Skin epidermis (tissue), 12 donors: ENCODE measurements at regions not wholly inside any gene's neighbourhood (a gene's known extent, or its start where the extent isn't known, plus 50 kb on each side); places are given as distances from the start of the nearest gene placed in this dataset.

Source experiments
- H3K27ac ChIP-seq, 21 experiments: fragments of 200-600 bp; sonication (generic) in 11 of 21; one replicate each; pipeline ENCODE4 v1.5.0; 2020; ENCODE audit warnings: mild to moderate bottlenecking in 3 of 21, inconsistent platforms in 2 of 21, moderate library complexity in 2 of 21
- H3K4me3 ChIP-seq, 7 experiments: fragments of 200-600 bp; sonication (generic) in 2 of 7; one replicate each; pipeline ENCODE4 v1.5.0; 2020; ENCODE audit warnings: inconsistent platforms in 2 of 7, mild to moderate bottlenecking in 2 of 7, moderate library complexity in 1 of 7

DNA sequence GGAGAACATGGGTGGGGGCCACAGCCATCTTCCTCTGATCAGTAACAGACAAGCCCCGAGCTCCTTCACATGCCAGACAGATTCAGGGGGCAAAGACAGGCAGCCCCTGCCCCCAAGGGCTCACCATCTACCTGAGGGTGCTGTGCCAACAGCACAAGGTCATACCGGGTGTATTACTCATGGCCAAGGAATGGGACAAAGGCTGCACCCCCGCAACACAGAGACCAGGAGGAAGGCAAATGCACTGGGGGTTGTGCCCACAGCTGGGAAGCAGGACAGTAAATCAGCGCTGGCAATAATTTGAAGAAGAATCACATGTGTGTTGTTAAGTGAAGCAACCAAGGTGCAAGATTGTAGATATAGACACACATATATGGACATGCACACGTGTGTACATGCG, 137.1 kb downstream of the C16orf95 start:
- Histone ChIP-seq H3K27ac (no peak overlapping the region), H3K4me3 (no peak overlapping the region)

DNA sequence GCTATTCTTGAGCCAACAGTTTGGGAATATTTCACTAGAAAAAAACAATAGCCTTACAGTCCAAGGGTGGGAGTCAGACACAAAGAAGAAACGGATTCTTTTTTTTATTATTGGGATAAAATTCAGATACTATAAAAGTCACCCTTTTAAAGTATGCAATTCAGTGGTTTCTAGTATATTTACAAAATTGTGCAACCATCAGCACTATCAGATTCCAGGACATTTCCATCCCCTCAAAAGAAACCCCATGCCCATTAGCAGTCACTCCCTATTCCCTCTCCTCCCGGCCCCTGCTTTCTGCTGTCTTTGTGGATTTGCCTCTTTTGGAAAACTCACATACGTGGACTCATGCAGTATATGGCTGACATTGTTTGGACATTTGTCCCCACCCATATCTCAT, 134.4 kb downstream of the C16orf95 start:
- H3K27ac ChIP-seq = no peak overlapping the region
- no peak overlapping the region for H3K4me3 ChIP-seq

DNA sequence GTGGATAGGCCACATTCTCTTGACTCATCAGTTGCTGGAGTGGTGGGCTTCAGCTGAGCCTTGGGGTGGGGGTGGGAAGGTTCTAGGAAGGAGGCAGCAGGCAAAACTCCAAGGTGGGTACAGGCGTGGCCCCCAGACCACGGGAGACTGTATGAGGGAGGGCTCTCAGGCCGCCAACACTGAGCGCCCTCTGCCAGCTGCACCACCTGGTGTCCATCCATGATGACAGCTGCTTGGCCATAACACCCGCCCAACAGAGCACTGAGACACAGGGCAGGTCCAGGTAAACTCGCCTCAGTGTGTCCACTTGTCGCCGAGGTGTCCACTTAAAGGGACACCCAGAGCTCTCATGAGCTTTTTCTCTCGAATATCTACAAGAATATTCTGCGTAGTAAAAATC, 133.5 kb downstream of the C16orf95 start:
- Histone ChIP-seq H3K27ac (no peak overlapping the region), H3K4me3 (no peak overlapping the region)

DNA sequence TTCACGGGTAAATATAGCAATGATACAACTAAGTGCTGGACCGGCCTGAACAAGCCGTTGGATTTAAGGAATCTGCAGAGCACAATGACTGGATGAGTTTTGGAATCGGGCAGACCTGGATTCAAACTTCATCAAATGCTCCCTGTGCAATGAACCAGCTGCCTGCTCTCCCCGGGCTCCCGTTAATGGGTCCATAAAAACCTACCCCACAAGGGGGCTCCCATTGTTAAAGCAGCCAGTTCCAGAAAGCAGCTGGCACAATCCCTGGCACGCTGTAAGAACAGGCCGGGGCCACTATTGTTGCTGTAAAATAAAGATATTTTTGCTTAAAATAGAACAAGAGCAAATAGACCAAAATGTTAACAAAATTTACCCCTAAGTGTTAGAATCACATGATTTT, 131.9 kb downstream of the C16orf95 start:
- Histone ChIP-seq H3K27ac (no peak overlapping the region), H3K4me3 (no peak overlapping the region)

DNA sequence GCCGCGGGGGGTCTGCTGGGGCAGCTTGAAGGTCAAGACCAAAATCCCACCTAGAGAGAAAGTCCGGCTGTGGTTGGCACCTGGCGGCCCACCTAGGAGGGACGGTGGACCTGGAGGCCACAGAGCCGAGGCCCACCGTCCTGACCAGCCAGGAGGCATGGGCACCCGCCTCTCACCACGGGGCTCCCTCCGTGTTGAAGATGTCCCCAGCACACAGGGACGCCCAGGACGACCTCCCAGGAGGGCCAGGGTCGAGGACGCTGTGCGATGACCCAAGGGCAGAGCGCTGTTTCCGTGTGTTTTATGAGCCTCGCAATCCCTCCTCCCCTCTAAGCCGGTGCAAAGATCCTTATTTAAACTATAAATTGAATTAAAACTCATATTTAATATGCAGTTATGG, 131.2 kb downstream of the C16orf95 start:
- H3K27ac ChIP-seq = no peak overlapping the region
- no peak overlapping the region for H3K4me3 ChIP-seq

DNA sequence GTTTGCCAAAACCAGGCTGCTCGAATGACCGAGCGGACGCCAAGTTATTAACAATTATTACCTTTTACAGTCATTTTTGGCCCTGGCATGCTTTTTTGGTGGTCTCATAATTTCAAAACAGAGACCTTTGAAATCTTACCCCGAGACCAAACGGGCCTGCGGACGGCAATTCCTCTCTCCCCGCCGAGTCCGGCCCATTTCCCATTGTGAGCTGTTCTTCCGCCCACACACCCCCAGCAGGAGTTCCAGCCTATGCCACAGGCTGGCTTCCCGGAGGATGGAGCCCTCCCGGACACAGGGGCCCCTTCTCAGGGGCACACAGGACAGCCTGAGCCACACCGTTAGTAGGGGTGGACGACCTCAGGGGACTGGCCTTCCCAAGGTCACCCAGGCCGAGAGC, 130.7 kb downstream of the C16orf95 start:
- H3K27ac ChIP-seq = no peak overlapping the region
- no peak overlapping the region for H3K4me3 ChIP-seq

DNA sequence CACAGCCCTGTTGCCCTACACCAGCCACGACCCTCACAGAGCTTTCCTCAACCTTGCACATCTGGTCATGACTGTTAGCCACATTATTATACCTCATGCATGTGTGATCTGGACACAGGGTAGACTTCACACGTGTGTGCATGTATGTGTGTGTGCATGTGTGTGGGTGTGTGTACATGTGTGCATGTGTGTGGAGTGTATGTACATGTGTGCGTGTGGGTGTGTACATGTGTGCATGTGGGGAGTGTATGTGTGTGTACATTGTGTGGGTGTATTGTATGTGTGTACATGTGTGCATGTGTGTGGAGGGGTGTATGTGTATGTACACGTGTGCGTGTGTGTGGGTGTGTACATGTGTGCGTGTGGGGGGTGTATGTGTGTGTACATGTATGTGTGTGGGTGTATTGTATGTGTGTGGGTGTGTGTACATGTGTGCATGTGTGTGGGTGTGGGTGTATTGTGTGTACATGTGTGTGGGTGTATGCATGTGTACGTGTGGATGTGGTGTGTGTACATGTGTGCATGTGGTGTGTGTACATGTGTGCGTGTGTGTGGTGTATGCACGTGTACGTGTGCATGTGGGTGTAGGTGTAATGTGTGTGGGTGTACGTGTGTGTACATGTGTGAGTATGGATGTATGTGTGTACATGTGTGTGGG, 130.2 kb downstream of the C16orf95 start:
- H3K27ac ChIP-seq = no peak overlapping the region

DNA sequence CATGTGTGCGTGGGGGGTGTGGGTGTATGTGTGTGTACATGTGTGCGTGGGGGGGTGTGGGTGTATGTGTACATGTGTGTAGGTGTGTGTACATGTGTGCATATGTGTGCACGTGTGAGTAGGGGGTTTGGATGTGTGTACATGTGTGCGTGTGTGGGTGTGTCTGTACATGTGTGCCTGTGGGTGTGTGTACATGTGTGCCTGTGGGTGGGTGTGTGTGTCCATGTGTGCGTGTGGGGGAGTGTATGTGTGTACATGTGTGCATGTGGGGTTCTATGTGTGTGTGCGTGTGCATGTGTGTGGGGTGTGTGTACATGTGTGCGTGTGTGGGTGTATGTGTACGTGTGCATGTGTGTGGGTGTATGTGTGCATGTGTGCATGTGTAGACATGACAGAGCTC, 129.1 kb downstream of the C16orf95 start:
- Histone ChIP-seq H3K27ac (no peak overlapping the region), H3K4me3 (no peak overlapping the region)

More for the DNA sequence above, 130.2 kb downstream of the C16orf95 start:
- no peak overlapping the region for H3K4me3 ChIP-seq

DNA sequence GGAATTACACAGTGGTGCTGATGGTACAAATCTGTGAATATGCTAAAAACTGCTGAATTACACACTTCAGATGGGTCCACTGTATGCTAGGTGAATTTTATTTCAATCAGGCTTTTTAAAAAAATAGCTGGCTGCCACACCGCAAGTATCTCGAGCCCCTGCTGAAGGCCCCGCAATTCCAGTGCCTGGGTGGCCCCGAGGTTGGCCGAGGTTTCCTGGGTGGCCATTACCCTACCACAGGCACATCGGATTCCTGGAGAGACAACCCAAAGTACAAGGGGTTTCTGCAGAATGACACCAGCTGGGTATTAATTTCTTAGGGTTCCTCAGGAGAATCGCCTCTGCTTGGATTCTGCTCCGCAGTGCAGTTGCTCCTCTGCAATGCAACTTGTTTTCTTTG, 127.8 kb downstream of the C16orf95 start:
- no peak overlapping the region for H3K4me3 ChIP-seq
- no peak overlapping the region for H3K27ac ChIP-seq

DNA sequence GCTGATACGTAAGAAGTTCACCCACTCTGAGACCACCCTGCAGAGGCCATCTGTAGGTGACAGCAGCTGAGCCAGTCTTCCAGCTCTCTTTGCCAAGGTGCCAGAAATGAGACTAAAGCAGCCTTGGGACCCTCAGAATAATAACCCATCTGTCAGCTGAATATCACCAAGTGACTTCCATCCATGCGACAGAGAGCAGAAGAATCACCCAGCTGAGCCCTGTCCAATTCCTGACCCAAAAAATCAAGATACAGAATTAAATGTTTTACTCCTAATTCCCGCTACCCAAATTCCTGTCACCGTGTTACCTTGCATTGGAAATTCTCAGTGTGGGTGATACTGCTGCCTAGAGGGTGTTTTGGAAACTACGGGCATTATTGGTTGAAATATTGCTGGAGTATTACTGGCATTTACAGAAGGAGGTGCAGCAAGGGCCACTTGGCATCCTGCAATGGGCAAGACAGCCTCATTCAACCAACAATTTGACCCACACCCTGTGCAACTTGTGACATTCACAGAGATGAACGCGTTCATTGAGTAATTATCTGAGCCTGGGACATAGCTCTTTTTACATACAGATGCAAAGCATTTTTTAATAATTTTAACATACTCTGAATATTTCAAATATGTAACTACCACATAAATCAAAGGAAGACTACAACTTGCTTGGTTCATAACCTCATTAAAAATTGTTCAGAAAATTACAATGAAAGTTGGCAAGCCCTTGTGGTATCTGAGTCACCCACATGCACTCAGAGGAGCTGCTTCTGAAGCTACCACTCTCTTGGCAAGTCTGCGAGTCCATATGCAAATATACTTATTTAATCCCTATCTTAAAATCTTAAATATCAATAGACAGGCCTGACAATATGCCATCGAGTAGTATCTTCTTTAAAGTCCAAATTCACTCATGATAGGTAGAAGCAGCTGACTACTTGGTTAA, 126.6 kb downstream of the C16orf95 start:
- H3K27ac ChIP-seq = no peak overlapping the region
- no peak overlapping the region for H3K4me3 ChIP-seq

DNA sequence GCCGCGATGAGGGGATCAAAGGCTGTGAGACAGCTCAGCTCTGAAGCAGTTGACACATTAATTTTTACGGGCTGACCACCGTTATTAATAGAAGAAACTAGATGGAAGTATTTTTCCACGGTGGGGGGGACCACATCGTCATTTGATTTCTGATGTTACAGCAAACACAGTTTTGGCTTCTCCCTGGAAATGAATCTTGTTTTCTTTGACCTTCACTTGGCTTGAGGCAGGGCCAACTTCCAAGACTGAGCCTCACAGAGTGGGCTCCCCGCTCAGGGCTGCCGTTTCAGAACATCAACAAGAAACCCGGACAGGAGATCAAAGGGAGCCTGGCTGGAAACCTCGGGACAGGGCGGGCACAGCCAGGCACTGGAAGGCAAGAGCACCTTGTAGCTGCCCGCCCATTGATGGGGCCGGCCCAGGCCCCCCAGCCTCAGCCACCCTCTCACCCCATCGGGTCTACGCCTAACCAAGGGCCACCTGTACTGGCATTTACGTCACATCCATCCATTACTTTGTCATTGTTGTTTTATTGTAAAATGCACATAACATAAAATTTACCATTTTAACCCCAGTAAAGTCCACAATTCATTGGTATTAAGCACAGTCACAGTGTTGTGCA, 124.6 kb downstream of the C16orf95 start:
- no peak overlapping the region for H3K4me3 ChIP-seq
- H3K27ac ChIP-seq = no peak overlapping the region

DNA sequence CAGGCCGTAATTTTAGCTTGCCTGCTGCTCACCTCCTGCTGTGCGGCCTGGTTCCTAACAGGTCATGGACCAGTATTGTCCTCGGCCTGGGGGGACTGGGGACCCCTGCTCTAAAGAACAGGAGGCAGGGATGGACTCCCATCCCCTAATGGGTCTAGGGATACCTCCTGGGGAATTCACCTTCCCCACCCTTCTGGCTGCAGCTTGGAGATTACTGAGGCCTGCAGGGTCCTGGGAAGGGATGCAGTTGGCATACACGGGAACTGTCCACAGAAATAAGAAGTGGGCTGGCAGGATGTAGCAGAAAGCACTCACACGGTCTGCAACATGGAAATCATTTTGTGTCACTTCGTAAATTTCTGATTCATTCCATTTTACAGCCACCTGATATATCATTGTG, 123.0 kb downstream of the C16orf95 start:
- no peak overlapping the region for H3K4me3 ChIP-seq
- H3K27ac ChIP-seq = no peak overlapping the region

DNA sequence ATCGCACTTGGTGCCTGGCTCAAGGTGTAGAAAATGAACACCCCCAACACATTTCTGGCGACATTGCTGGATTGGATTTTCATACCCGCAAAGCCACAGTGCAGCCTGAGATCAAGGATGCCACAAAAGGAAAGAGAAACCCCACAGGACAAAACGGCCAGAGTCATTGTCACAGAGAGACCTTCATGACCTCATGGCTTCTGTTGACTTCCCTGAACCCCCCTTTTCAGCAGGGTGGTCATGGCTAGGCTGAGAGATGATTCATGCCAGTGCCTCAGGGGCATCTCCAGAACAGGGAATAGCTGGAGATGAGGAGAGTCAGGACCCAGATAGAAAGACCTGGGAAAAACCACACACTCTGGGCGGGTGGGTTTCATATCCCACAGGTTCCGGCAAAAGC, 122.0 kb downstream of the C16orf95 start:
- Histone ChIP-seq H3K4me3 (no peak overlapping the region), H3K27ac (no peak overlapping the region)

DNA sequence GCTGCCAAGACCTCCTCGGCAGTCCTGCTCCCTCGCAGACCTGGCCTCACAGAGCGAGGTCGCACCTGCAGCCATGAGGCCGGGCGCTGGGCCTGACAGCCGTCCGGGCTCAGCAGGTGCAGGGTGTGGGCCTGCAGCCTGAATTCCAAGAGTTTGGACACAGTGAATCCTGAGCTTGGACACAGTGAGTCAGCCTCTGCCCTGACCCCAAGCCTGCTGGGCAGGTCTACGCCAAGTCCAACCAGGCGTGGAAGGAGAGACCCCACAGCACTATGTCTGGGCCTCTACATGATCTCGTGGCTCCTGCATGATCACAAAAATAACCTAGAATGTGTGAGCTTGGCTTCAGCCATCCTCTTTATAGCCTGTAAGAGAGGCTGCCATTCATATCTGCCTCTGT, 121.0 kb downstream of the C16orf95 start:
- no peak overlapping the region for H3K27ac ChIP-seq

DNA sequence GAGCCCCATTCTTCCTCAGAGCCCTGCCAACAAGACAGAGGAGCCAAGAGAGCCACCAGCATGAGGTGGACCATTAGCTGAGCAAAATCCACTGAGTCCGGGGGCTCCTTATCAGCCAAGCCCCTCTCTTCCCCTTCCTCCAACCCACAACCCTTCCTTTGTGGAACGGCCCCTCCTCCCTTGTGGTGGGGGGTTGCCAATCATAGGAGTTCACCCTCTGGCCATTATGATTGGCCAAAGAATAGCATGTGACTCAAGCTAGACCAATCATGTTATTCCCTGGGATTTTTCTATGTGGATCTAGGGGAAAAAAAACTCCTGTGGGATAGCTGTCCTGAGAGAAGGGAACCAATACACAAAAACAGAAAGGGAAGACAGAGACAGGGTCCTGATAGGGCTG, 120.5 kb downstream of the C16orf95 start:
- no peak overlapping the region for H3K4me3 ChIP-seq
- no peak overlapping the region for H3K27ac ChIP-seq

More for the DNA sequence above, 121.0 kb downstream of the C16orf95 start:
- no peak overlapping the region for H3K4me3 ChIP-seq

DNA sequence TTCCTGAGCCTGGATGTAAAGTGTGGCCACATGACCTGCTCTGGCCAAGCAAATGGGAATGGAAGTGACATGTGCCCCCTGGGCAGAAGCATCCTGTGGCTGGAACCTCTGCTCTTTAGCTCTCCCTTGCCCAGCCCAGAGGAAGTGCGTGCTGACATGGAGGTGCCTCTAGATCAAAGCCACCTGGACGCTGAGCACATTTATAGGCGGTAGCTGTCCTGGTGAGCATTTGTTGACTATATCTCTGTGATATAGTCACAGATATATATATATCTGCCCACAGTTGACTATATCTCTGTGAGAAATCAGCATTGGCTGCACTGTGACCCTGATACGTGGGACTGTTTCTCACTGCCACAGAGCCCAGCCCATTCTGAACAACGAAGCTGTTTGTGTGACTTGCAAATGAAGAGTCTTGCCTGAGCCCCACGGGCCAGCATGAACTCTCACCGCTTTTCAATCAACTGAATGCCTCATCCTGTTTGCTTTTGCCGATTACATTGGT, 118.8 kb downstream of the C16orf95 start:
- Histone ChIP-seq H3K4me3 (no peak overlapping the region), H3K27ac (no peak overlapping the region)

DNA sequence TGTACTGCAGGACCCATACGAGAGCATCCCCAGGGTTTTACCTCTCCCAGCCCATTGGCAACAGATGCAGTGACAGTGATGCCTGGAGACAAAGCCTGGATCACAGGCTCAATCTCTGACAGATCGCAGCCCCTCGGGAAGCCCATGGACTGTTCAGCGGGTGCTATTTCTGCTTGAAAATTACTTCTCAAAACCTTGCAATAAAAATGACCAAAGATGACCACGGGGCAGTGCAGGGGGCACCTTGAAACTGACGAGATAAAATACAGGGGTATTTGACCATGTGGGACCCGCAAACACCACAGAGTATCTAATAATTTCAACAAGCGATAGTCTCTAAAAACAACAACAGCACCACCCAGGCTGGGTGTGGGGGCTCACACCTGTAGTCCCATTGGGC, 118.3 kb downstream of the C16orf95 start:
- Histone ChIP-seq H3K27ac (no peak overlapping the region), H3K4me3 (no peak overlapping the region)

DNA sequence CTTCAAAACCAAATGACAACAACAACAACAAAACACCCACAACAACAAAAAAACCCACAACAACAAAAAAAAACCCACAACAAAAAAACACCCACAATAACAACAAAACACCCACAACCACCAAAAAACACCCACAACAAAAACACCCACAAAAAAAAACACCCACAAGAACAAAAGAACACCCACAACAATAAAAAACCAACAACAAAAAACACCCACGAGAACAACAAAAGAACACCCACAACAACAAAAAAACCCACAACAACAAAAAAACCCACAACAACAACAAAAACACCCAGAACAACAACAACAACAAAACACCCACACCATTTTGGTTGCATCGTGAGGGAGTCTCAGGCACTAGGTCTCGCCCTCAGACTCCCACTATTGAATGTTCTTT, 117.8 kb downstream of the C16orf95 start:
- H3K27ac ChIP-seq = no peak overlapping the region
- no peak overlapping the region for H3K4me3 ChIP-seq

DNA sequence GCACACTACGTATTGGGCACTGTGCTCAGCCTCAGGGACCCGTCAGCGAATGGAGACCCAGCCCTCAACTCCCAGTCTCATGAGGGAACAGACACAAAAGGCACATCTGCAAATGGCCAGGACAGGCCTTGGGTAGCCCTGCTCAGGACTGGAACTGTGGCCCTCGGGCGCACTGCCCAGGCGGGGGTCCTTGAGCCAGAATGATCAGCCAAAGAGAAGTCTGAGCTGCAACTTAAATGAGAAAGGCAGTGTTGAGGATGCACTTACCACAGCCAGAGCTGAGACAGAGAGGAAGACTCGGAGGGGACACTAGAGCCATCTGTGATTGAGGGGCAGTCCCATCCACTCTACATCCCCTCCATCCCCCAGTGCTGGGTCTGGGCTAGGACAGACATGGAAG, 117.3 kb downstream of the C16orf95 start:
- Histone ChIP-seq H3K4me3 (no peak overlapping the region), H3K27ac (no peak overlapping the region)

DNA sequence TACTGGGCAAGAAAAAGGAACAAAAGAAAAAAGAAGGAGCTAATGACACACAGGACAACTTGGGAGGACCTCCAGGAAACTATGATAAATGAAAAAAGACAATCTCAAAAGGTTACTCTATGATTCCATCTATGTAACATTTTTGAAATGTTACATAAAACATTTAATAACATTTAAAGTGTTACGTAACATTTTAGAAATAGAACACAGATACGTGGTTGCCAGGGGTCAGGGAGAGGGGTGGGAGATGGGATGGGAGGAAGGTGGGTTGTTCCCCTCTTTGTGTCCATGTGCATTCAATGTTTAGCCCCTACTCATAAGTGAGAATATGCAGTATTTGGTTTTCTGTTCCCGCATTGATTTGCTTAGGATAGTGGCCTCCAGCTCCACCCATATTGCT, 116.6 kb downstream of the C16orf95 start:
- Histone ChIP-seq H3K27ac (no peak overlapping the region), H3K4me3 (no peak overlapping the region)

DNA sequence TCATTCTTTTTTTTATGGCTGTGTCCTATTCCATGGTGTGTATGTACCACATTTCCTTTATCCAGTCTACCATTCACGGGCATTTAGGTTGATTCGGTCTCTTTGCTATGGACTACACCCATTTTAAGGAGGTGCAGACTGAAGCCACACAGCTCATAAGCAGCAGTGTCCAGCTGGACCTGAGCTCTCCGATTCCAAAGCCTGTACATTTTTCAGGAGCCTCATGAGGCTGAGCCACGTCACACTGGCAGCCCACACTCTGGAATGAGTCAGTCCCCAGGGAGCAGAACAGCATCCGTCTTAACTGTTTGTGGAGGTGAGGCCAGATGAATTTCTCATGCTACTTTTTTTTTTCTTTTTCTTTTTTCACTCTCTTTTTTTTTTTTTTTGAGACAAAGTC, 116.1 kb downstream of the C16orf95 start:
- Histone ChIP-seq H3K27ac (no peak overlapping the region), H3K4me3 (no peak overlapping the region)
